ENCODE measurements at regions not wholly inside any gene's neighbourhood (a gene's known extent, or its start where the extent isn't known, plus 50 kb on each side); places are given as distances from the start of the nearest gene placed in this dataset.

DNA sequence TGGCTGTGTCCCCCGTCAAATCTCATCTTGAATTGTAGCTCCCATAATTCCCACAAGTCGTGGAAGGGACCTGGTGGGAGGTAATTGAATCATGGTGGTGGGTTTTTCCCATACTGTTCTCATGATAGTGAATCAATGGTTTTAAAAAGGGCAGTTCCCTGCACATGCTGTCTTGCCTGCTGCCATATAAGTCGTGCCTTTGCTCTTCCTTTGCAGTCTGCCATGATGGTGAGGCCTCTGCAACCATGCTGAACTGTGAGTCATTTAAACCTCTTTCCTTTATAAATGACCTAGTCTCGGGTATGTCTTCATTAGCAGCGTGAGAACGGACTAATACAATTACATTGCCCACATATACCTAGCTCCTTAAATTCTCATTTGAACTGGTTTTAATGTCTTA lies 353.0 kb upstream of the KLF4 start:
- TF ChIP-seq, protein P1, sequence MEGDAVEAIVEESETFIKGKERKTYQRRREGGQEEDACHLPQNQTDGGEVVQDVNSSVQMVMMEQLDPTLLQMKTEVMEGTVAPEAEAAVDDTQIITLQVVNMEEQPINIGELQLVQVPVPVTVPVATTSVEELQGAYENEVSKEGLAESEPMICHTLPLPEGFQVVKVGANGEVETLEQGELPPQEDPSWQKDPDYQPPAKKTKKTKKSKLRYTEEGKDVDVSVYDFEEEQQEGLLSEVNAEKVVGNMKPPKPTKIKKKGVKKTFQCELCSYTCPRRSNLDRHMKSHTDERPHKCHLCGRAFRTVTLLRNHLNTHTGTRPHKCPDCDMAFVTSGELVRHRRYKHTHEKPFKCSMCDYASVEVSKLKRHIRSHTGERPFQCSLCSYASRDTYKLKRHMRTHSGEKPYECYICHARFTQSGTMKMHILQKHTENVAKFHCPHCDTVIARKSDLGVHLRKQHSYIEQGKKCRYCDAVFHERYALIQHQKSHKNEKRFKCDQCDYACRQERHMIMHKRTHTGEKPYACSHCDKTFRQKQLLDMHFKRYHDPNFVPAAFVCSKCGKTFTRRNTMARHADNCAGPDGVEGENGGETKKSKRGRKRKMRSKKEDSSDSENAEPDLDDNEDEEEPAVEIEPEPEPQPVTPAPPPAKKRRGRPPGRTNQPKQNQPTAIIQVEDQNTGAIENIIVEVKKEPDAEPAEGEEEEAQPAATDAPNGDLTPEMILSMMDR (IDR thresholded peaks at IDR 0.05) = no peak
- TF ChIP-seq POLR2A (IDR thresholded peaks at IDR 0.05) = no peak
- TF ChIP-seq EP300 (IDR thresholded peaks at IDR 0.05) = no peak
